RWPE2 (cell line): ENCODE measurements at regions not wholly inside any gene's neighbourhood (a gene's known extent, or its start where the extent isn't known, plus 50 kb on each side); places are given as distances from the start of the nearest gene placed in this dataset.

Experiments used
- ATAC-seq: fragments of 200-7000 bp; cut with Tn5 transposase; 3 replicates; pipeline ENCODE4 v1.9.1; 2021; ENCODE audit warnings: low read depth
- DNase-seq: peaks from one replicate; pipeline ENCODE4 v3.0.0-alpha.2; 2020; ENCODE audit warnings: low spot score
- H3K27ac ChIP-seq: fragments of 450-650 bp; 2 replicates; pipeline ENCODE4 v1.5.1; 2017; ENCODE audit warnings: mild to moderate bottlenecking; ENCODE audit not compliant: poor library complexity, severe bottlenecking
- H3K27me3 ChIP-seq: fragments of 250-450 bp; sonication (Bioruptor Pico); 2 replicates; pipeline ENCODE4 v1.5.1; 2021; ENCODE audit warnings: mild to moderate bottlenecking, moderate library complexity; ENCODE audit not compliant: insufficient read depth, poor library complexity, severe bottlenecking
- H3K36me3 ChIP-seq: fragments of 250-450 bp; sonication (Bioruptor Pico); 2 replicates; pipeline ENCODE4 v1.5.1; 2020; ENCODE audit warnings: low read depth, mild to moderate bottlenecking, moderate library complexity
- H3K4me1 ChIP-seq: fragments of 250-450 bp; sonication (Bioruptor Pico); 2 replicates; pipeline ENCODE4 v1.5.1; 2021; ENCODE audit warnings: mild to moderate bottlenecking, moderate library complexity; ENCODE audit not compliant: insufficient read depth, poor library complexity, severe bottlenecking
- H3K4me3 ChIP-seq: fragments of 250-450 bp; sonication (Bioruptor Pico); 2 replicates; pipeline ENCODE4 v1.5.1; 2021; ENCODE audit warnings: mild to moderate bottlenecking, moderate library complexity; ENCODE audit not compliant: severe bottlenecking
- H3K9me3 ChIP-seq: fragments of 250-450 bp; sonication (Bioruptor Pico); 2 replicates; pipeline ENCODE4 v1.5.1; 2021; ENCODE audit warnings: mild to moderate bottlenecking, moderate library complexity; ENCODE audit not compliant: severe bottlenecking
- CTCF ChIP-seq: fragments of 450-650 bp; IDR thresholded peaks from one replicate; pipeline ENCODE4 v1.5.1; 2017; ENCODE audit warnings: mild to moderate bottlenecking, moderate library complexity; ENCODE audit not compliant: poor library complexity, severe bottlenecking

GRCh38 chr5:63220244-63220643 is 641.6 kb downstream of the LRRC70 start:
- no peaks in the 10 kb centered on the region for H3K27me3 ChIP-seq
- ATAC-seq (no peak), DNase-seq (no peak)
- H3K36me3 ChIP-seq = no peaks in the 10 kb centered on the region
- H3K9me3 ChIP-seq = no peaks in the 10 kb centered on the region
- H3K27ac ChIP-seq = no peak overlapping the region
- no peak overlapping the region for H3K4me3 ChIP-seq
- TF ChIP-seq CTCF = no peak
- H3K4me1 ChIP-seq = no peaks in the 10 kb centered on the region

GRCh38 chr5:63217422-63217821 is 638.8 kb downstream of the LRRC70 start:
- no peaks in the 10 kb centered on the region for H3K9me3 ChIP-seq
- no peak overlapping the region for H3K27ac ChIP-seq
- ATAC-seq (no peak), DNase-seq (no peak)
- peaks cover 4% of the 10 kb centered on the region for H3K27me3 ChIP-seq
- TF ChIP-seq CTCF = no peak
- no peak overlapping the region for H3K4me3 ChIP-seq
- no peaks in the 10 kb centered on the region for H3K4me1 ChIP-seq
- no peaks in the 10 kb centered on the region for H3K36me3 ChIP-seq

GRCh38 chr5:63213256-63213655 is 634.6 kb downstream of the LRRC70 start:
- ATAC-seq (no peak), DNase-seq (no peak)
- TF ChIP-seq CTCF = no peak
- H3K4me3 ChIP-seq = no peak overlapping the region
- no peaks in the 10 kb centered on the region for H3K36me3 ChIP-seq
- H3K4me1 ChIP-seq = no peaks in the 10 kb centered on the region
- H3K9me3 ChIP-seq = no peaks in the 10 kb centered on the region
- H3K27ac ChIP-seq = no peak overlapping the region
- H3K27me3 ChIP-seq = peaks cover 6% of the 10 kb centered on the region

- TF ChIP-seq CTCF = no peak
- Histone ChIP-seq H3K4me1 (no peaks in the 10 kb centered on the region), H3K27ac (no peak overlapping the region), H3K27me3 (peaks cover 6% of the 10 kb centered on the region), H3K4me3 (no peak overlapping the region), H3K9me3 (no peaks in the 10 kb centered on the region), H3K36me3 (no peaks in the 10 kb centered on the region)
- no peak for DNase-seq
- no peak for ATAC-seq
Measured at GRCh38 chr5:63211448-63212132, 633.0 kb downstream of the LRRC70 start.

GRCh38 chr5:63205976-63206375 is 627.4 kb downstream of the LRRC70 start:
- H3K4me3 ChIP-seq = no peak overlapping the region
- ATAC-seq (no peak), DNase-seq (no peak)
- no peak overlapping the region for H3K27ac ChIP-seq
- no peaks in the 10 kb centered on the region for H3K36me3 ChIP-seq
- H3K27me3 ChIP-seq = no peaks in the 10 kb centered on the region
- TF ChIP-seq CTCF = no peak
- H3K9me3 ChIP-seq = no peaks in the 10 kb centered on the region
- H3K4me1 ChIP-seq = no peaks in the 10 kb centered on the region
